ENCODE measurements at regions not wholly inside any gene's neighbourhood (a gene's known extent, or its start where the extent isn't known, plus 50 kb on each side); places are given as distances from the start of the nearest gene placed in this dataset.
"Not testable (repeated sequence)": the region's sequence is repeated elsewhere in the genome, so short reads cannot be mapped to it uniquely, and the experiment has no call there.

- no peak for DNase-seq
These were observed 56.0 kb upstream of the MID1 start for GRCh38 chrX:10676235-10676957.

GRCh38 chrX:10677490-10677889 is 57.1 kb upstream of the MID1 start:
- DNase-seq = no peak

GRCh38 chrX:10679387-10679786 is 59.0 kb upstream of the MID1 start:
- no peak for DNase-seq

- DNase-seq = no peak
These were observed 60.8 kb upstream of the MID1 start for GRCh38 chrX:10681167-10681566.

- not testable (repeated sequence) for DNase-seq
These were observed 63.2 kb upstream of the MID1 start for GRCh38 chrX:10683631-10684030.

DNA sequence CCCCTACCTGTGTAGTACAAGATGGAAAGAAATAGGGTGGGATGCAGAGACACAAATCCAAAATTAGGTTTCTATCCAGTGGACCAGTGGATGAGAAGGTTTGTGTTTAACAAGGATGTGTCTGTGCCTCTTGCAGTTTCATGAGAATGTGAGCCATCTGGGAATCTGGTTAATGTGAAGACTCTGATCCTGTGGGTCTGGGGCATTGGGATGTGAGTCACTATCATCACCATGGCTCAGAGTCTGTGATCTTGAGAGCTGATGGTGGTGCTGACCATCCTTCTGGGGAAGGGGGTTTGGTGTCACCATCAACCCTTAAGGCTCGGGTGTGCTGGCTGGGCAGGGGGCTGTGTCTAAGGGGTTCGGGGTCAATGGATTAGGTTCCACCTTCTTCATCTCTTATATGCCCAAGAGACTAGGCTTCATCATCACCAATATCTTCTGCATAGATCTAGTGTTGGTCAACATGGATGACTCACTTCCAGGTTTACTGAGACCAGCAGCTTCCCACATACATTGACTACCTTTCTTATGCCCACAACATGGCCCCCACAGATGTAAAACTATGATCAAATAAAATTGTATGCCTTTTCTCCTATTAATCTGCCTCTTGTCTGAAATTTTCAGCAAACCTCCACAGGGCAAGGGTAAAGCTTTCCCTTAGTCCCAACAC is 65.7 kb upstream of the MID1 start:
- DNase-seq = no peak

GRCh38 chrX:10691751-10692150 is 71.4 kb upstream of the MID1 start:
- not testable (repeated sequence) for DNase-seq

- no peak for DNase-seq
These were observed 77.4 kb upstream of the MID1 start for GRCh38 chrX:10697616-10698317.

- DNase-seq = no peak
These were observed 77.9 kb upstream of the MID1 start for GRCh38 chrX:10698318-10698640.

DNA sequence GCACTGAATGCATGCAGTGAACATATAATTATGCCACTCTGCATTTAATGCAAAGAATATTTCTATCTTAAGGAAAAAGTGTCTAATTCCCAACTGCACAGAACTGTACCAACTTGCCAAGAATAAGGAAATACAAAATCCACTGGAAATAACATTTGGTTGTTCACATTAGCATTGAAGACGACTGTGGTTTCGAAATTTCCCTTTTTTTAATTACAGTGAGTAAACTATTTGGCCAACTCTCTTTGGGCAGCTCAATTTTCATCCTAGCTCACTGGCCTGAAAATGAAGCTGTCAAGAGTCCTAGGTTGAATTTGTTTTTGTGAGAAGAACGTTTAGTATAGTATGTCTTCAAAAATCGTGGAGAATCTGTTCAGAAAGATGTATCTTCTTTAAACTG is 81.6 kb upstream of the MID1 start:
- DNase-seq = no peak

DNA sequence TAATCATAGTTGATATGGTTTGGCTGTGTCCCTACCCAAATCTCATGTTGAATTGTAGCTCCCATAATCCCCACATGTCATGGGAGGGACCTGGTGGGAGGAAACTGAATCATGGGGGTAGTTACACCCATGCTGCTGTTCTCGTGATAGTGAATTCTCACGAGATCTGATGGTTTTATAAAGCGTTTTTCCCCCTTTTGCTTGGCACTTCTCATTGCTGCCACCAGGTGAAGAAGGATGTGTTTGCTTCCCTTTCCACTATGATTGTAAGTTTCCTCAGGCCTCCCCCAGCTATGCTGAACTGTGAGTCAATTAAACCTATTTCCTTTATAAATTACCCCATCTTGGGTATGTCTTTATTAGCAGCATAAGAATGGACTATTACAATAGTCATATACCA is 86.0 kb upstream of the MID1 start:
- not testable (repeated sequence) for DNase-seq

DNA sequence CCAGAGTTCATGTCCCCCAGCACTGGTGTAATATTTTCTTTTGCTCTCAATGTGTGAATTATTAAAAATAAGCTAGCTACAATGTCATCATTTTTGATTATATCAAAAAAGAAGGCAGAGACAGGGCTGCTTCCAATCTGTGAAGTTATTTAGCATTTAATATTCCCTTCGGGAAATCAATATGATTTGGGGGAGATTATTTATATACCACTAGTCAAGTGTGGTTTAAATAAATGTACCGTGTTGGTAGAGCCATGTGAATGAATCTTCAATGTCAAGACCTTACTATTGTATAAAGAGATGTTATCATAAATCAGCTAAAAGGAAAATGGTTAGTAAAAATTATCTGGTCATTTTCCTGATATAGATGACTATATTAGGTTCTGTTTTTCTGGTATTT is 87.4 kb upstream of the MID1 start:
- DNase-seq = no peak

DNA sequence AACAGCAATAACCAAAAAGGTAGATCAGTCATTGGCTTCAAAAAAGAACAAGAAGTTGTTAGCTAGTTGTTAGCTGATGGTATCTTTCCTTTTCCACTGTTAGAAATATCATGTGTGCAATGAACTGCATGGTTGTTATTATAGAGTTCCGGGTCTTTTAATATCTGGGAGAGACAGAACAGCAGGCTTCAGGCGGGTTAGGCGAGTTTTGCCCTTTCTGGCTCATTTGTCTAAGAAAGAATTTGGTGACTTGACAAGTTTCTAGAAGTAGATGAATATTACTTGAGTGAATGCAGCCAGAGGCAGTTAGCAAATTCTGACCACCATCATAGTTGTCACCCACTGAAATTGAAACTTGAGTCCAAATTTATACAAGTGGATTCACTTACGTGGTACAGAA is 88.9 kb upstream of the MID1 start:
- no peak for DNase-seq

- no peak for DNase-seq
These were observed 94.1 kb upstream of the MID1 start for GRCh38 chrX:10714531-10714930.

- DNase-seq = peak; percentile 53
These were observed 102.5 kb upstream of the MID1 start for GRCh38 chrX:10722851-10723250.

- DNase-seq = no peak
These were observed 104.7 kb upstream of the MID1 start for GRCh38 chrX:10725071-10725470.

- no peak for DNase-seq
These were observed 106.3 kb upstream of the MID1 start for GRCh38 chrX:10726647-10727046.

DNA sequence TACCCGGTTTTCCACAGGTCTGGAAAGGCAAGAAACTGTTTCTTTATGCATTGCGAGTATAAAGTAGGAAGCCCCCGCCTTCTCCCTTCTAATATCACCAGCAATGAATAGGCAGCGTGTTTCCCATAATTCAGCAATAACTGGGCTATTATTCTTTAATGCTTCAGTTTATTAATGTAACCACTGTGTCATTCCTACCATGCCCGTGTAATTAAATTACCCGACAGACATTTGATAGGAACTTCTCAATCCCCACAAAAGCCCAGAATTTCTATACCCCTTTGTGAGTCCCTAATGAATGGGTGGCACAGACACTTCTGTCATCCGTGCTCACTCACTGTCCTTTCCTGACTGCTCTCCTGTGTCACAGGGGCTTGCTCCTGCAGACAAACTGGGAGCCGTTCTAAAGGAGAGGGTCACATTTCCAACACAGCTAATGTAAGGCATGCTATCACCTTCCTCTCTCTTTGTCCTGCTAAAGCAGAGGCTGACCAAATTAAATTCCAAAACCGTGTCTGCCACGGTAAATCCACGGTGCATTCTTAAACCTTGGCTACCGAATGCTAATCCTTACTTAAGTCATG is 108.5 kb upstream of the MID1 start:
- no peak for DNase-seq

DNA sequence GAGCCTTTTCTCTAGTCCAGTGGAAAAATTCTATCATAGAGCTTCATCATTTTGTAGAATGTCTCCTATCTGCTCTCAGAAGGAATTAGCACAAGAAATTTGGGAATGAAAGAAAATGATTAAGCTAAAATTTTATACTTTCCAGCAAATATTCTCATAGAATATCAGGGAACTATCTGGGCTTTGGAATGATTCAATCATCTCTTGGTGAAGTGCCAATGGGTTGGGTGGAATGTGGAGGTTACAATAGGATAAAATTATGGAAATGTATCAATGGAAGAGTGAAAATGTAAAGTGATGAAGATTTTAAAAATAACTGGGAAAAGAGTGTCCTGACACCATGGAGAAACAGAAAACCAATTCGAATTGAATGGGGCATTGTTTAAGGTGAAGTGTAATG is 119.0 kb upstream of the MID1 start:
- DNase-seq = no peak

DNA sequence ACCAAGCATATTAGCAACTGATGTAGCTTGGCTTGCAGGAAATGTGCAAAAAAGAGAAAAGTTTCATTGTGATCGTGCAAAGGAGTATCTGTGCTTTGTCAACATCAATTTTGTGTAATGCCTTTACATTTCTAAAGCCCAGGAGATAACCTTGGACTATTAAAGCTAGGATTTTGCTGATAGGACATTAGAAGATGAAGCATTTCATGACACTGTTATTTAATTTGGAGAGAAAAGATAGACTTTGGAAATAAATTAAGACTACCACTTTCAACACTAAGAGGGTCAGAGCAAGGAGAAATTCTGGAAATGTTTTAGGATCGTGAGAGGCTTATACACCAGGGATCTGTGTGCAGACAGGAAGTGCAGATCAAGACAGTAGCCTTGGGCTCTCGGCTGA is 120.6 kb upstream of the MID1 start:
- DNase-seq = no peak

DNA sequence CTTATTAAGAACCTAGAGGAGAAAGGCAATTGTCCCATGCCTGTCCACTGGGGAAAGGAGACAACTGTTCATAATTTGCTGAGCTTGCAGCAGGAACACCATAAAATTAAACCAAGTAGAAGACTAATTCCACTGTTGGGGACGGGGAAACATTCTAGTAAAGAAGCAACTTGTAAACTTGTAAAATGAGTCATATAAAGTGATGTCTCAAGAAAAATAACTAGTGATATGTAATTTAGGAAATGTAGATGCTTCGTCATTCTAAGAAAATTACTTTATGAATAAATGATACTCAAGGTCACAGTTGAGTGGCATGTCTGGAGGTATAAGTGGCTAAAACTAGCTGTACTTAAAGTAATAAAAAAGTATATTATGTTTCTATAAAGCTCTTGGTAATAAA is 121.2 kb upstream of the MID1 start:
- DNase-seq = no peak

GRCh38 chrX:10743476-10743875 is 123.1 kb upstream of the MID1 start:
- DNase-seq = no peak

- DNase-seq = no peak
These were observed 123.6 kb upstream of the MID1 start for GRCh38 chrX:10744007-10744406.

- no peak for DNase-seq
These were observed 127.6 kb upstream of the MID1 start for GRCh38 chrX:10747975-10748374.

Data from activated CD4-positive, alpha-beta T cell treated with anti-CD3 and anti-CD28 coated beads, Interleukin-2, amount 50 U/mL, for 16 hours (primary cell).